Cardiac septum (tissue), 1 donor: ENCODE measurements at regions not wholly inside any gene's neighbourhood (a gene's known extent, or its start where the extent isn't known, plus 50 kb on each side); places are given as distances from the start of the nearest gene placed in this dataset.

ENCODE experiments used
- DNase-seq: peaks from one replicate; pipeline ENCODE4 v3.0.0-alpha.2; 2020; ENCODE audit warnings: low spot score
- intact Hi-C: fragments of 100-400 bp; cut with DNase I; formaldehyde crosslinking; loops from one replicate; pipeline ENCODE4 v1.14.0; 2022
- donor health status: DM: no; HTN: no; CAD: no.

GRCh38 chr2:238573065-238573778, 146.5 kb downstream of the ASB1 start:
- intact Hi-C loops = no loop called here

GRCh38 chr2:238573916-238574315, 147.2 kb downstream of the ASB1 start:
- intact Hi-C loops = no loop called here

More at GRCh38 chr2:238573065-238573778, 146.5 kb downstream of the ASB1 start:
- peak; percentile 60 for DNase-seq

GRCh38 chr2:238574490-238575271, 148.0 kb downstream of the ASB1 start:
- DNase-seq = peak; percentile 63
- intact Hi-C loops = no loop called here

More at GRCh38 chr2:238573916-238574315, 147.2 kb downstream of the ASB1 start:
- DNase-seq = peak; percentile 63

- DNase-seq = peak; percentile 14
- intact Hi-C loops = no loop called here
Observed at GRCh38 chr2:238576674-238577073, 149.9 kb downstream of the ASB1 start.

DNA sequence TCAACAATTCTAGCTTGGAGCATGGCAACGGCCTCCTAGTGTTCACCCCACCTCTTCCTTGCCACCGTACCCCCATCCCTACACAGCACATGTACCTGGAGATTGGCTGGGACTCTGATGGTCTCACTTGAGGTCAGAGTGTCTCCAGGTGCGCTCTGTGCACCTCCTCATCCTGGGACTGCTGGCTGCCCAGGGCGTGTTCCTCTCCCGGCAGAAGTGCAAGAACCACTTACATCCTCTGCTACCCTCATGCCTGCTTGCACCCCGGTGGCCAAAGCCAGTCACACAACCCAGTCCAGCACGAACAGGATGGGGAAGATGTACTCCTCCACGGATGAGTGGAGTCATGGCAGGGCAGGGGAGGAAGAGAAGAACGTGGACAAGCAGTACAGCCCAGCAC, 151.5 kb downstream of the ASB1 start:
- intact Hi-C loops = no loop called here
- peak; percentile 61 for DNase-seq

- peak; percentile 53 for DNase-seq
- intact Hi-C loops = no loop called here
Observed at GRCh38 chr2:238580486-238580885, 153.8 kb downstream of the ASB1 start.

DNA sequence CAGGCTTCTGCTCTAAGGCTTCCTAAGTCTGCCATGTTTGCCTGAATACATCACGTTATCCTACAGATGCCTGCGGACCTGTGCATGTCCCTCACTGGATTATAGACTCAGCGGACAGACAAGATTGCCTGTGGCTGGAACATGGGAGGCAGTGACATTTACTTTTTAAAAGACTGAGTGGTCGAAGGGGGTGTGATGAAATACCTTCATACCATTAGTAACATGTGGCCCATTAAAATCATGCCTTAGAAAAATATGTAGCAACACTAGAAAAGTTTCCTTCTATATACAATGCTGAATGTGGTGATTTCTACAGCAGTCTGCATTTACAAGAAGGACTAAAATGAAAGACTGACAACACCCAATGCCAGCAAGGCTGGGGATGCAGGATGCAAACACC, 154.4 kb downstream of the ASB1 start:
- no peak for DNase-seq
- intact Hi-C loops = no loop called here

GRCh38 chr2:238582159-238582558, 155.4 kb downstream of the ASB1 start:
- intact Hi-C loops = no loop called here
- DNase-seq = no peak

DNA sequence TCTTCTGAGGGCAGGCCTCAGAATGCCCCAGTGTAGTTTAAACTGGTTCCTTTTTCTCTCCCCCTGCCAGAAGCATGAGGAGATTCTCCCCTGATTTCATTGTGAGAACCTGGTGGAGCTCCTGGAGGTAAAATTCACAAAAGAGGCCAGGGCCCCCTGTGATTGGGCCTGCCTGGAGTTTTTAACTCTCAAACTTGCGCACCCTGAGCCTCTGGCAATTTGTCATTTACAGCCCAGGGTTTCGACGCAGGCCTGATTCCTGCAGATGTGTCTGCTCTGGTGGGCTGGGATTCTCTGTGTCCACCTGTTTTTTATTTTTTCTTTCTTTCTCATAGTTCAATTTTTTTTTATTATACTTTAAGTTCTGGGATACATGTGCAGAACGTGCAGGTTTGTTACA, 157.9 kb downstream of the ASB1 start:
- intact Hi-C loops = no loop called here
- no peak for DNase-seq

DNA sequence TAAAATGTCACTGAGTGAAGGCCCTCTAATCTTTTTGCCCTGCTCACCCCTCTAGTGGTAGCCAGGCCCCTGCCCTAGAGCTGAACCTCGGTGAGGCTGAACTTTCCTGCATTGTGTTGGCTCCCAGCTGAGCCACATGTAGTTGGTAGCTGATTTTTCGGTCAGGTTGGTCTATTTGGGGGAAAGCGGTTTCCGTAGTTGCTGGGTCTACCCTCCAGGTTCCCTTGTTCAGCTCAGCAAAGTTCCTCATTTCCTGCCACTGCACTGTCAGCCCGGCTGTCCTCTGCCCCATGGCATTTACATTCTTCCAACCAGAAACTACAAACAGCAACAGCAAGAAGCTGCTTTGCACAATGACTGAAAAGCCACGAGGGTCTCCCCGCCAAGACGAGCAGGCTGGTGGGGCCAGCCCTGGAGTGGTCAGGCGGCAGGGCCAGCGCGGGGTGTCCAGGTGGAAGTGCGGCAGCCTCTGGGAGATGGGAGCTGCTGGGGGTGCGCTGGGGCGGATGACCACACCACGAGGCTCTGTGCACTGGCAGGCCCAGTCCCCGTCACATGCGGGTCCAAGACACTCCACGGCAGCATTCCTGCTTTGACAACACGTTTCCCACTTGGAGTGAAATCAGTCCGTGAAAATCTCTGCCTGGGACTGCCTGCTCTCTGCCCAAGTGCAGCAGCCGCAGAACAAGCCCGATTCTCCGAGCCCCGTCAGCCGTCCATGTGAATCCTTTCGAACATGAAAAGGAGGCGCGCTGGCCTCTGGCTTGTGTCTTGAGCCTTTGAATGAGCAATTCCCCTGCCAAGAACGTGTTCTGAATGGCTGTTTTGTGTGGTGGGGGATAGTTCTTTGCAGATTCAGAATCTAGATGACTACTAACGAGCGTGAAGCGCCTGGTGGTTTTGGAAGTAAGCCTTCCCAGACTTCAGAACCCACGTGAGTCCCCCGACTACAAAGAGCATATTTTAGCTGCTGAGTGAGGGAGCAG, 159.4 kb downstream of the ASB1 start:
- DNase-seq = peak; percentile 58
- intact Hi-C loops = no loop called here

DNA sequence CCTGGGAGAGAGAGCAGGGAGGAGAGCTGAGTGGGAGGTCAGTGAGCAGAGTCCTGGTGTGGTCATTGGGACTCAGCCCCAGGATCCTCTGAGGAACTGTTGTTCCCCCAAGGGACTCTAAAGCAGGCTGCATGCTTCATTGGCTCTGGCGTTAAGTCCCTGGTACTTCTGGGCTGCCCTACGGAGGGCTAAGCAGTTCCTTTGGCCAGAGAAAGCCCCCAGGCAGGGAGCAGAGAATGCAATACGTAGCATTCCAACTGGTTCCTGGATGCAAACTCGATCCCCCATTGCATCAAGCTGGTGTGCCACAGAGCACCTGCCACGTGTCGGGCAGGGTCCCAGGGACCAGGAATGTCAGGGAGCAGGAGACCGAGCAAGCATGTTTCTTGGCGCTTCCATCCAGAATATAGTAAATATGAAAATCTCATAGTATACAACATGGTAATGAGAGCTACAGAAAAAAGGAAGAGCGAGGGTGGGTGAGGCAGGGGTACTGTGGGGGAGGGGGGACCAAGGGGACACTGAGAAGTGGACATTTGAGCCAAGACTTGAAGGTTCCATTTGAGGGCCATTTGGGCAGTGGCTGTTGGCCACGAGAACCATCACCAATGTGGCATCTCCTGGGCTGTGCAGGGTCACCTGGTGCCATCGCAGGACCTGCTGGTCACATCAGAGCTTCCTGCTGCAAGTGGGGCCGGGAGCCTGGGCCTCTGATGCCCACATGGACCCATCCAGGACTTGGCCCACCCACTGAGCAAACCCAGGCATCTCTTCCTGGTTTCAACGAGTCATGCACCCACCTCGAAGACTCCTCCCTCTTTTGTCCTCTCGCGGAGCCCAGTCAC, 160.4 kb downstream of the ASB1 start:
- peak; percentile 66 for DNase-seq
- intact Hi-C loops = no loop called here

GRCh38 chr2:238587776-238588660, 161.3 kb downstream of the ASB1 start:
- intact Hi-C loops = no loop called here
- peak; percentile 57 for DNase-seq

- peak; percentile 67 for DNase-seq
- intact Hi-C loops = no loop called here
Observed at GRCh38 chr2:238589591-238590460, 163.1 kb downstream of the ASB1 start.

GRCh38 chr2:238591732-238592131, 165.0 kb downstream of the ASB1 start:
- intact Hi-C loops = no loop called here
- no peak for DNase-seq

- intact Hi-C loops = no loop called here
- no peak for DNase-seq
Observed at GRCh38 chr2:238593236-238593635, 166.5 kb downstream of the ASB1 start.

GRCh38 chr2:238593678-238594077, 167.0 kb downstream of the ASB1 start:
- DNase-seq = no peak
- intact Hi-C loops = no loop called here
